Mucosa of descending colon (tissue), 3 donors: ENCODE measurements at regions not wholly inside any gene's neighbourhood (a gene's known extent, or its start where the extent isn't known, plus 50 kb on each side); places are given as distances from the start of the nearest gene placed in this dataset.
"Not testable (repeated sequence)": the region's sequence is repeated elsewhere in the genome, so short reads cannot be mapped to it uniquely, and the experiment has no call there.

ENCODE experiments used
- ATAC-seq: fragments of 200-7000 bp; cut with Tn5 transposase; one replicate; pipeline ENCODE4 v1.9.1; 2020; ENCODE audit warnings: mild to moderate bottlenecking, moderate library complexity
- DNase-seq, 3 donors: peaks; one replicate each; pipeline ENCODE4 v3.0.0-alpha.2; 2020
- H3K36me3 ChIP-seq: fragments of 200-600 bp; one replicate; pipeline ENCODE4 v1.8.0; 2021; ENCODE audit warnings: low read depth, mild to moderate bottlenecking
- H3K4me1 ChIP-seq: fragments of 200-600 bp; one replicate; pipeline ENCODE4 v1.8.0; 2021; ENCODE audit warnings: low read depth, mild to moderate bottlenecking
- H3K4me3 ChIP-seq: fragments of 200-600 bp; one replicate; pipeline ENCODE4 v1.8.0; 2021; ENCODE audit warnings: mild to moderate bottlenecking
- H3K9me3 ChIP-seq: fragments of 200-600 bp; one replicate; pipeline ENCODE4 v1.8.0; 2021; ENCODE audit warnings: mild to moderate bottlenecking
- intact Hi-C, 2 donors: fragments of 100-400 bp; cut with DNase I in 1 of 2; cut with micrococcal nuclease in 1 of 2; formaldehyde crosslinking; loops; one replicate each; pipeline versions ENCODE4 v1.11.0 to v1.11.1; 2022; cut with DNase I, micrococcal nuclease
- TF ChIP-seq, protein P1 (sequence below): fragments of 200-600 bp; IDR thresholded peaks from one replicate; pipeline ENCODE4 v1.8.0; 2022; ENCODE audit warnings: antibody characterized with exemption, mild to moderate bottlenecking
- donor health status: DM: no; HTN: no; CAD: no; lungs with moderate emphysema.
- donor health status: DM: no; HTN: no; CAD: no.
- donor health status: DM: no; HTN: yes; CAD: no.

GRCh38 chr21:35594905-35595304 is 465.4 kb downstream of the SETD4 start:
- TF ChIP-seq, protein P1, sequence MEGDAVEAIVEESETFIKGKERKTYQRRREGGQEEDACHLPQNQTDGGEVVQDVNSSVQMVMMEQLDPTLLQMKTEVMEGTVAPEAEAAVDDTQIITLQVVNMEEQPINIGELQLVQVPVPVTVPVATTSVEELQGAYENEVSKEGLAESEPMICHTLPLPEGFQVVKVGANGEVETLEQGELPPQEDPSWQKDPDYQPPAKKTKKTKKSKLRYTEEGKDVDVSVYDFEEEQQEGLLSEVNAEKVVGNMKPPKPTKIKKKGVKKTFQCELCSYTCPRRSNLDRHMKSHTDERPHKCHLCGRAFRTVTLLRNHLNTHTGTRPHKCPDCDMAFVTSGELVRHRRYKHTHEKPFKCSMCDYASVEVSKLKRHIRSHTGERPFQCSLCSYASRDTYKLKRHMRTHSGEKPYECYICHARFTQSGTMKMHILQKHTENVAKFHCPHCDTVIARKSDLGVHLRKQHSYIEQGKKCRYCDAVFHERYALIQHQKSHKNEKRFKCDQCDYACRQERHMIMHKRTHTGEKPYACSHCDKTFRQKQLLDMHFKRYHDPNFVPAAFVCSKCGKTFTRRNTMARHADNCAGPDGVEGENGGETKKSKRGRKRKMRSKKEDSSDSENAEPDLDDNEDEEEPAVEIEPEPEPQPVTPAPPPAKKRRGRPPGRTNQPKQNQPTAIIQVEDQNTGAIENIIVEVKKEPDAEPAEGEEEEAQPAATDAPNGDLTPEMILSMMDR, result no peak
- Histone ChIP-seq H3K4me1 (no peaks in the 10 kb centered on the region), H3K9me3 (no peaks in the 10 kb centered on the region), H3K36me3 (no peaks in the 10 kb centered on the region), H3K4me3 (no peak overlapping the region)
- no peak for DNase-seq
- intact Hi-C loops, result no loop called here
- ATAC-seq, result no peak

- ATAC-seq, result no peak
- intact Hi-C loops, result no loop called here
- Histone ChIP-seq H3K9me3 (no peaks in the 10 kb centered on the region), H3K4me3 (no peak overlapping the region), H3K36me3 (no peaks in the 10 kb centered on the region), H3K4me1 (no peaks in the 10 kb centered on the region)
- no peak for DNase-seq
- TF ChIP-seq, protein P1, result no peak
Measured at GRCh38 chr21:35593000-35593502, 467.3 kb downstream of the SETD4 start.

DNA sequence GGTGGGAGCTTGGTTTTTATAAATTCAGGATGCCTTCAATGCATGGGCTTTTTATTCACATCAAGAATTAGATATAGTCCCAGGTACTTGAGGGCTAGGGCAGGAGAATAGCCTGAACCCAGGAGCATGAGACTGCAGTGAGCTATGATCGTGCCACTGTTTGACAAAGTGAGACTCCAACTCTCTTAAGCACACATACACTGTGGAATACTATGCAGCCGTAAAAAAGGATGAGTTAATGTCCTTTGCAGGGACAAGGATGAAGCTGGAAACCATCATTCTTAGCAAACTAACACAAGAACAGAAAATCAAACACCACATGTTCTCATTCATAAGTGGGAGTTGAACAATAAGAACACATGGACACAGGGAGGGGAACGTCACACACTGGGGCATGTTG is 470.0 kb downstream of the SETD4 start:
- H3K4me3 ChIP-seq, H3K36me3 ChIP-seq, H3K4me1 ChIP-seq, ATAC-seq, intact Hi-C loops, H3K9me3 ChIP-seq, DNase-seq: not testable (repeated sequence)

- Histone ChIP-seq H3K4me3 (no peak overlapping the region), H3K36me3 (no peaks in the 10 kb centered on the region), H3K9me3 (no peaks in the 10 kb centered on the region), H3K4me1 (no peaks in the 10 kb centered on the region)
- intact Hi-C loops, result no loop called here
- TF ChIP-seq, protein P1, result no peak
- DNase-seq (no peak), ATAC-seq (no peak)
Measured at GRCh38 chr21:35587841-35588380, 472.4 kb downstream of the SETD4 start.

- H3K36me3 ChIP-seq, result no peaks in the 10 kb centered on the region
- TF ChIP-seq, protein P1, result no peak
- ATAC-seq, result no peak
- no peaks in the 10 kb centered on the region for H3K4me1 ChIP-seq
- H3K9me3 ChIP-seq, result no peaks in the 10 kb centered on the region
- H3K4me3 ChIP-seq, result no peak overlapping the region
- DNase-seq, result no peak
- intact Hi-C loops, result no loop called here
Measured at GRCh38 chr21:35586305-35586704, 474.0 kb downstream of the SETD4 start.

- Histone ChIP-seq H3K4me3 (no peak overlapping the region), H3K4me1 (no peaks in the 10 kb centered on the region), H3K9me3 (no peaks in the 10 kb centered on the region), H3K36me3 (no peaks in the 10 kb centered on the region)
- DNase-seq (no peak), ATAC-seq (no peak)
- TF ChIP-seq, protein P1, result no peak
- intact Hi-C loops, result no loop called here
Measured at GRCh38 chr21:35585878-35586277, 474.4 kb downstream of the SETD4 start.
